ENCODE measurements at regions not wholly inside any gene's neighbourhood (a gene's known extent, or its start where the extent isn't known, plus 50 kb on each side); places are given as distances from the start of the nearest gene placed in this dataset.

GRCh38 chr6:166078294-166078693, 89.4 kb downstream of the TBXT start:
- no peaks in the 10 kb centered on the region for H4K20me1 ChIP-seq (replicated peaks; ENCODE audit: insufficient read depth)
- H3K27ac ChIP-seq (ENCODE audit: low read depth): no peak overlapping the region
- no peak for TF ChIP-seq EZH2phosphoT487 (IDR thresholded peaks at IDR 0.05; ENCODE audit: unreplicated experiment)
- TF ChIP-seq CTCF (conservative IDR thresholded peaks at IDR 0.05; ENCODE audit: low read depth in 2 of 2): no peak
- no peak for TF ChIP-seq CREB1 (CRISPR knock-in tag; IDR thresholded peaks at IDR 0.05; ENCODE audit: low read depth)
- TF ChIP-seq ZNF462 (CRISPR knock-in tag; IDR thresholded peaks at IDR 0.05): no peak
- TF ChIP-seq ZNF114 (CRISPR knock-in tag; IDR thresholded peaks at IDR 0.05): no peak
- no peak for TF ChIP-seq STAT1 (IDR thresholded peaks at IDR 0.05; ENCODE audit: unreplicated experiment)
- TF ChIP-seq NANOG (IDR thresholded peaks at IDR 0.05; ENCODE audit: borderline replicate concordance): no peak
- no peak for TF ChIP-seq EZH2 (IDR thresholded peaks at IDR 0.05; ENCODE audit: low read depth, unreplicated experiment)
- TF ChIP-seq JUNB (IDR thresholded peaks at IDR 0.05; ENCODE audit: unreplicated experiment): no peak
- TF ChIP-seq POLR2AphosphoS5 (IDR thresholded peaks at IDR 0.05; ENCODE audit: low read depth): no peak
- no peak for TF ChIP-seq REST (IDR thresholded peaks at IDR 0.05; ENCODE audit: unreplicated experiment)
- TF ChIP-seq ZNF331 (CRISPR knock-in tag; IDR thresholded peaks at IDR 0.05; ENCODE audit: low read depth): no peak
- TF ChIP-seq ETS1 (IDR thresholded peaks at IDR 0.05): no peak
- H3K4me1 ChIP-seq (ENCODE audit: insufficient read depth): no peaks in the 10 kb centered on the region
- Mint-ChIP-seq H3K27ac (no peak overlapping the region), H3K4me1 (no peaks in the 10 kb centered on the region), H3K27me3 (ENCODE audit: insufficient read depth, low read depth, poor library complexity) (peaks cover 1% of the 10 kb centered on the region), H3K36me3 (ENCODE audit: low read depth) (no peaks in the 10 kb centered on the region), H3K4me3 (no peak overlapping the region), H3K9me3 (no peaks in the 10 kb centered on the region)
- H3K79me2 ChIP-seq (replicated peaks; ENCODE audit: insufficient read depth): no peaks in the 10 kb centered on the region
- no peak overlapping the region for H3K4me3 ChIP-seq
- H2AFZ ChIP-seq: no peak overlapping the region
- H3K4me2 ChIP-seq: no peak overlapping the region
- ATAC-seq (no peak), DNase-seq (ENCODE audit: low spot score) (no peak)
- H3K9me2 ChIP-seq (ENCODE audit: insufficient read depth): no peaks in the 10 kb centered on the region
- no peaks in the 10 kb centered on the region for H3F3A ChIP-seq (replicated peaks; ENCODE audit: low read depth)
- H3K36me3 ChIP-seq (ENCODE audit: insufficient read depth): no peaks in the 10 kb centered on the region
- H3K27me3 ChIP-seq (ENCODE audit: insufficient read depth): no peaks in the 10 kb centered on the region

Measured in GM23338 (cell line).